Keratinocyte (primary cell): ENCODE measurements at regions not wholly inside any gene's neighbourhood (a gene's known extent, or its start where the extent isn't known, plus 50 kb on each side); places are given as distances from the start of the nearest gene placed in this dataset.

Source experiments
- CTCF ChIP-seq, 3 experiments: IDR thresholded peaks in 1 of 3; conservative IDR thresholded peaks in 1 of 3; optimal IDR thresholded peaks in 1 of 3; 2 replicates in 2 of 3; 3 replicates in 1 of 3; pipeline versions ENCODE3 to v1.5.1; 2011; ENCODE audit warnings: low read length in 3 of 3, mild to moderate bottlenecking in 3 of 3, moderate library complexity in 2 of 3, control low read depth in 1 of 3, inconsistent platforms in 1 of 3; ENCODE audit not compliant: insufficient read depth in 2 of 3; ENCODE audit errors: extremely low read depth in 1 of 3
- EZH2 ChIP-seq: IDR thresholded peaks from one replicate; pipeline ENCODE4 v1.6.1; 2012; ENCODE audit warnings: inconsistent platforms, mild to moderate bottlenecking, low read length, moderate library complexity

- TF ChIP-seq CTCF (optimal IDR thresholded peaks at IDR 0.05 in 1 of 3, IDR thresholded peaks at IDR 0.05 in 1 of 3, conservative IDR thresholded peaks at IDR 0.05 in 1 of 3; ENCODE audit: extremely low read depth in 1 of 3, insufficient read depth in 2 of 3, low read length in 3 of 3) (no peak), EZH2 (no peak)
Observed at GRCh38 chr4:59135248-59135985, 2025.2 kb upstream of the IGFBP7 start.
